ENCODE measurements at regions not wholly inside any gene's neighbourhood (a gene's known extent, or its start where the extent isn't known, plus 50 kb on each side); places are given as distances from the start of the nearest gene placed in this dataset.

DNA sequence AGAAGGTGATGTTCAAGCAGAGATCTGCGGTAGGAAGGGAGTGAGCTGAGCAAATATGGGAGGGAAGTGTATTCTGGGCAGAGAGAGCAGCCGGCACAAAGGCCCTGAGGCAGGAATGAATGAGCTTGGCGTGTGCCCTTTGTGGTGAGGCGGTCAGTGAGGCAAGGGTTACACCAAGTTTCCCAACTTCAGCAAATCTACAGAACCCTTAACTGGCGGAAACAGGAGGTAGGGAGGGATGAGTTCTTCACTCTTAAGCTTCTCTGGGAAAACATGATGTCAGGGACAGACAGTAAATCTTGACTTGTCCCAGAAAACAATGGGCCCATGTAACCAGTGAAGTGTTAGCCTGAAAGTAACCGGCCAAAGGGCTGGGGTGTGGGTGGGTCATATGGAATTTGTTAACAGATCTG lies 97.1 kb upstream of the PTPN1 start:
- DNase-seq = no peak

DNA sequence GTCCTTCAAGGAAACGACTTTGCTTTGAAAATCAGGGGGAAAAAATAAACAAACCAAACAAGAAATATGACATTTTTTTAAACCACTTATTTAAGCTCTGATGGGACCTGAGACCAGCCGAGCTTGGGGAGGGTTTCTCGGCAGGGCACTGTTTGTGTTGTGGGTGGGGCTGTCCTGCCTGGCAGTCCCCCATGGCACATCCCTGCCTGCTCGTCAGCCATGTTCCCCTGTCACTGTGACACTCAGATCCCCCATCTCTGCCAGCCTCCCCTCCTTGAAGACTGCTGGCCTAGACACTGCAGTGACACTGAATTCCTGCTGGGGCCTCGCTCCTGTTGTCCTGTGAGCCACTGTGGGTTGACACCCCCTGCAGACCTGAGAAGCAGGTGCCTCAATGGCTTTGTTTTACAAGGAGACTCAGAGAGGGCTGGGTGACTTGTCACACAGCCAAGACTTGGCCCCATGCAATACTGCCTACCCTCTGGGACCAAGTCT lies 95.1 kb upstream of the PTPN1 start:
- no peak for DNase-seq

DNA sequence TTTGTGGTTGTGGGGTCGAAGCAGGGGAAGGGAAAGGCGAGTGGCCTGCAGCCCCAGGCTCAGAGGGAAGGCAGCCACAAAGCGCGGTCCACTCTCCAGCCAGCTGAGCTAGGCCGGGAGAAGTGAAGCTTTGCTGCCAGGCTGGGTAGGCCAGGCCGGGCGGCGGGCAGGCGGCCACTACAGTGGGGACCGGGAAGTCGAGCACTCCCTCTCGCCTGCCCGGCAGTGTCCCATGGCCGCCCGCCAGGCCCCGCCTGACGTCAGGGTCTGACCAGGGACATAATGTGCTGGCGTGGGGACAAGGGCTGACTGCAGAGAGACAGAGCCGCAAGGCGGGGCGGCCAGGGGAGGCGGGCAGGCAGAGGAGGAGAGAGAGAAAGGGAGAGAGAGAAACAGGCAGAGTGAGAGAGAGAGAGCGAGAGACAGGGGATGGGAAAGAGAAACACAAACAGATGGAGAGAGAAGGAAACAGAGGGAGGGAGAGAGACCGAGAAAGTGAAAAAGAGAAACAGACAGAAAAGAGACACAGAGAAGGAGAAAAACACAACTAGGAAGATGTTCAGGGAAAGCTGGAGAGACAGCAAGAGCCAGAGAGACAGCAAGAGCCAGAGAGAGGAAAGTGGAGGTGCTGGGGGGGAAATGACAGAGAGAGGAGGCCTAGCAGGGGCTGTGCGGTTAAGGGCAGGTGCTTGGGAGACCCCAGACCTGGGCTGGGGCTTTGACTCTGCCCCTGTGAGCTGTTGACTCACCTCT lies 94.5 kb upstream of the PTPN1 start:
- no peak for DNase-seq

DNA sequence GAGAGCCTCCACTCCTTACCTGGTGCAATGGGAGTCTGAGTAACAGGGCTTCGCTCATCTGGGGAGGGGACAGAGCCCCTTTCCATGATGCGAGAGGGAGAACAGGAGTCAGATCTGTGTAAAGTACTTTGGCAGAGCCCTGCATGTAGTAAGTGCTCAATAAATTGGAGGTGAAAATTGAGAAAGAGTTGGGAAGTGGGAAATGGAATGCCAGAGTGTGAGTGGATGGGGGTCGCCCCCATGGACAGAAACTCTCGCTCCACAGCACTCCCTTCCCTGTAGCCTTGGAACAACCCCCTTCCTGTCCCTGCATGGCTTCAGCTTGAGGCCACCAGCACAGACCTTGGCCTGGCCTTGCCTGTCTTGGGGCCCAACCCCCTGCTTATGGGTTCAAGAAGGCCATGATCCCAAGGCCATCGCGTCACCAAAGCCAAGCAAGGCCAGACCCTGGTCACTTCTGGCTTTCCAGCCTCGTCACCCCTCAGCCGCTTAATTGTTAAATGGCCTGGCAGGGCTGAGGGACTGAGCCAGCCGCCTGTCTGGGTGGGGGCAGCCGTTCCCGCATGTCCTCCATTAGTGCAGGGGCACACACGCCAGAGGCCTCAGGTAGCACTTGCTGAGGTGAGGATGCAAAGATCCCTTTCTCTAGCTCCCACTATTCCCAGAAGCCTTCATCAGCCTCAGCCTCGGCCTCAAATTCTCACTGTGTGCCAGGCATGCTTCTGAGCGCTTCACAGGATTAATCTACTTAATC lies 93.7 kb upstream of the PTPN1 start:
- no peak for DNase-seq

DNA sequence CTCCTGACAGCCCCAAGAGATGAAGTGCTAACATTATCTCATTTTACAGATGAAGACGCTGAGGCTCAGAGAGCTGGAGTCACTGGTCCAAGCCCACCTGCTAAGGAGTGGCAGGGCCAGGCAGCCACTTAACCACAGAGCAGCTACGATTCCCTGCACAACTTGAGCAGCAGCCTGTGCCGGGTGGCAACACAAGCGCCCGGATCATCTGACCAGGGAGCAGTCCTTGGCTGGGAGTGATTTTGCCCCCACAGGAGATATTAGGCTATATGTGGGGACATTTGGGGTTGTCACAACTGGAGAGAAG lies 93.2 kb upstream of the PTPN1 start:
- DNase-seq = no peak

DNA sequence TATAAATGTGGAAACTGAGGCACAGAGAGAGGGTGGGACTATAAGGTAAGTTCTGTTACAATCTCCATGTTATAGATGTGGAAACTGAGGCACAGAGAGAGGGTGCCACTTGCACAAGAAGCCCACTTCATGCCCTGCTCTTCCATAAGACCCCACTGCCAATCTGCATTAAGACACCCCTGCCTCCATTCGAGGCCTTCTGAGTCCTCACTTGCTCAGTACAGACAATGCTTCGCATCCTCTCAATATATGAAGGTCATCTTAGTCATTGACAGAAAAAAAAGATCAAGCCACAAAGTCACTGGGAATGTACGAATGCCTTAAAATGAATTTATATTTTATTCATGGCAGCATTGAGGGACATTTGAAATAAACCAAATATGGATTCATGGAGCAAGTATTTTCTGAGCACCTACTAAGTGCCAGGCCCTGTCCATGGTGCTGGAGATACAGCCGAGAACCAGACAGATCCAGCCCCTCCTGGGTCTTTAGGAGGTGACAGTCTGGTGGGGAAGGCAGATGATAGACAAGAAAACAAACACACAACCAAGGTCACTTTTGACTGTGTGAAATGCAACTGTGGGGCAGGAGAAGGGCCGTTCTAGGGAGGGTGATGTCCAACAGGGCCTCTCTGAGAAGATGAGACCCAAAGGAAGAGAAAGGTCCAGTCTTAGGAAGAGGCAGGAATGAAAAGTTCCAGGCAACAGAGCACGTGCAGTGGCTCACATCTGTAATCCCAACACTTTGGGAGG lies 92.5 kb upstream of the PTPN1 start:
- DNase-seq = no peak

DNA sequence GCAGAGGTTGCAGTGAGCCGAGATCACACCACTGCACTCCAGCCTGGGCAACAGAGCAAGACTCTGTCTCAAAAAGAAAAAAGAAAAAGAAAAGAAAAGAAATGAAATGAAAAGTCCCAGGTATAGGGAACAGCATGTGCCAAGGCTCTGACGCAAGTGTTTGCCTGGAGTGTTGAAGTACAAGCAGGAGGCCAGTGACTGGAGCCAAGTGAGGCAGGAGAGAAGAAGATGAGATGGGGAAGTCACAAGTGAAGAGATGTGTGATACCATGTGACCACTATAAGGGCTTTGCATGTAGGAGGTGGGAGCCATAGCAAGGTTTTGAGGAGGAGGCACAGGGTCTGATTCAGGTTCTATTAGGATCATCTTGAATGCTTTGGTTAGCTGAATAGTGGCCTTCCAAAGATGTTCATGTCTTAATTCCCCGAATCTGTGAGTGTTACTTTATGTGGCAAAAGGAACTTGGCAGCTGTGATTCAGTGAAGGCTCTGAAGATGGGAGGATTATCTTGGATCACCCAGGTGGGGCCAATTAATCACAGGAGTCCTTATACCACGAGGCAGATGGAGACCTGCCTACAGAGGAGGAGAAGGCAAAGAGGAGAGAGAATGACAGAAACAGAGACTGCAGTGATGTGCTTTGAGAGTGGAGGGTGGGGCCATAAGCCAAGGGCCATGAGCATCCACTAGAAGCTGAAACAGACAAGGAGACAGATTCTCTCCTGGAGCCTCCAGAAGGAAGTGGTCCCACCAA lies 91.1 kb upstream of the PTPN1 start:
- DNase-seq = no peak

DNA sequence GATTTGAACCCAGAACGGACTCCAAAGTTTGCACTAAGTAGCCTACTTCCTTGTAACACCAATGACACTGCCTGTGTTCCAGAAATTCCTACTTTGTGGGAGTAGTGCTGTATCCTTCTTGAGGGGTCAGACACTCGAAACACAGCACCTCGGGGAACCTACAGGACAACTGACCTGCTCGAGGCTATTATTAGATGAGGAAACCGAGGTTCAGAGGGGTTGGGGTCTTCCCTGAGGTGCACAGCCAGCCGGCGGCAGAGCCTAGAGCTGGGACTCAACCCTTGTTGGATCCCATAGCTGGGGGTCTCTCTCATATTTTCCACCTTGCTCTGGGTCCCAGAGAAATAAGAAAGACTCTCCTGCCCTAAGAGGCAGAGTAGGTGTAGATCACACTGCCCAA lies 89.8 kb upstream of the PTPN1 start:
- no peak for DNase-seq

DNA sequence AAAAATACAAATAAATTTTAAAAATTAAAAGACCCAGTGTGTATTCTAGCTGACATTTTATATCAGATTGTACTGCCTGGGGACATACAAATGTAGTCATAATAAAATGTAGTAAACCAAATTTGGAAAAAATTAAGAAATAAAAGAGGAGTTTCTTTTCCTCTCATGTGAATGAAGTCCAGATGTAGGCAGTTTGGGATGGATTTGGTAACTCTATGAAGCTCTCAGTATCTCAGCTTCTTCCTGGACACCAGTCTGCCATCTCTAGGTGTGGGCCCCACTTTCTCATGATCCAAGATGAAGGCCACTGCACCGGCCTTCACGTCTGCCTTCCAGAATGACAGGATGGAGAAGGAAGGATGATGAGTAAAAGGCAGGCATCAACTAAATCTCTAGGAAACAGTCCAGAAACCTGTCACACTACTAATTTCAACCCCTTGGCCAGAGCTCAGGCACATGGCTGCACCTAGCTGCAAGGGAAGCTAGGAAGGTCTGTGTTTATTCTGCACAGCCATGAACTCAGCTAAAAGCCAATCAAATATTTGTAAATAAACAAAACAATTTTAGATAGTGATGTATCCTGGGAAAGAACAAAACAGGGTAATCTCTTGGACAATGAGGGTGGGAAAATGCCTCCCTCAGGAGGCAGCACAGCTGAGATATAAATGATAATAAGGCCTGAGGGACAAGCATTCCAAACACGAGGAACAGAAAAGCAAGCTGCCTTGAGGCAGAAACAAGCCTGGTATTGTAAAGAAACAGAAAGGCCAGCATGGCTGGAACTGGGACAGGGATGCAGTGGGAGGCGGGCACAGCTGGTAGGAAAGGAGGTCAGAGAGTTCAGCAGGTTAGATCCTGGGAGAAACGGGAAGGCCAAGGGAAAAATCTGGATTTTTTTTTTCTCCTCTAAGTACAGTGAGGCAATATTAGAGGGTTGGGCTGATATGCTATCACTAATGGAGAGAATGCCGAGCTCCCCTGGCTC lies 88.5 kb upstream of the PTPN1 start:
- no peak for DNase-seq

DNA sequence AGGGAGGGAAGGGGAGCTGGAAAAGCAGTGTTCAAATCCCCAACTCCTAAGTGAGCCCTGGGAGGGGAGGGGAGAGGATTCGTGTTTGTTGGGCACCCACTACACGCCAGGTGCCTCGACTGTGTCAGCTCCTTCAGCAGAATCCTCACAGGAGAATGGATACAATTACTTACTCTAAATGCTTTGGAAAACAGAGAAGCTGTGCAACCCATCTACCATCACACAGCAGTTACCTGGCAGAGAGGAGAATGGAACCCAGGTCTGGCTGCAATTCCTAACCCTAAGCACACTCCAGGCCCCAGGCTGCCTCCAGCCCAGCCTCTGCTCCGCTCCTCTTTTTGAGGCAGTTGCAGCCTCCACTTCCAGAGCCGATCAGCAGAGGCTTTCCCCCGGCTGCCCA lies 86.4 kb upstream of the PTPN1 start:
- no peak for DNase-seq

DNA sequence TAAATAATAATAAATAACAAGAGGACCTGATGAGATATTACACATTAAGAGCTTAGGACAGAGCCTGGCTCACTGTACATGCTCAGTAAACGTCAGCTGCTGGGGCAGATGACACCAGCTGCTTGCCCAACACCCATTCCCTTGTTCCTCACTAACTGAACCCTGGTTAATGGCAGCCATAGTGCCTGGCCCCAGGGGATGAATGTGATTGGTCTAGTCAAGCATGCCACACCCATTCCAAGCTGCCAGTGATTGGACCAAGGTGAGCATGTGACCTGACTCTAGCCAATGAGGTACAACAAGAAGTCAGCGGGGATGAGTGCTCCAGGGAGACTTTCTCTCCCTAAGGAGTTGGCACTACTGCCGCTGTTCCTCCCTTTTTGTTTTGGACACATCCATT lies 85.1 kb upstream of the PTPN1 start:
- DNase-seq = no peak

DNA sequence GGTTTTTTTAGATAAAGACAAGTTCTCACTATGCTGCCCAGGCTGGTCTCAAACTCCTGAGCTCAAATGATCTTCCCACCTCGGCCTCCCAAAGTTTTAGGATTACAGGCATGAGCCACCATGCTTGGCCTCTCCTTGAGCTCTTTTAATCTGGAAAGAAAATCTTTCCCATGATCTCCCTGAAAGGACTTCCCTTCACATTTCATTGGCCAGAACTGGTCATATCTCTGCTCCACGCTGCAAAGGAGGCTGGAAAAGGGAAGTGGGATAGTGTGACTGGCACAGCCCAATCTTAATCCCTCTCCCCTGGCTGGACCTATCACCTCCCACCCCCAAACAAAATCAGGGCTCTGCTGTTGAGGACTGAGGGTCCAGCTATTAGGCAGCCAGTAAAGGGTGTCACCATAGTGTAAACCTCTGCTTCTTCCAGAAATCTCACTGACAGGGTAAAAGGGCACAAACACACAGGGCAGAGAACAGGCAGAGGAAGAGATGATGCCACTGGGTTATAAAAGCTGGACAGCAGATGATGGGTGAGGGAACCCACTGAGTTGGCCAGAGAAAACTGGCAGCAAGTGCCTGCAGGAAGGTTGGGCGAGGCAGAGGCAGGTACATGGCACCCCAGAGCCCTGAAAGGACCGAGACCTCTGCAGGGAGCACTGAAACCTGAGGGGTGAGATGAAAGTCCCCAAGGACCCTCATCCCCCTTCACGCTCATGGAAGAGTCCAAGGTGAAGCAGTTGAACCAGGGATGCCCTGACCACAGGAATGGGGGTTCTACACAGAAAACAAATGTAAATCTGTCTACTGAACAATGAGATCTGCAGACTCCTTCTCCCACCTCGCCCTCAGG lies 83.1 kb upstream of the PTPN1 start:
- no peak for DNase-seq

DNA sequence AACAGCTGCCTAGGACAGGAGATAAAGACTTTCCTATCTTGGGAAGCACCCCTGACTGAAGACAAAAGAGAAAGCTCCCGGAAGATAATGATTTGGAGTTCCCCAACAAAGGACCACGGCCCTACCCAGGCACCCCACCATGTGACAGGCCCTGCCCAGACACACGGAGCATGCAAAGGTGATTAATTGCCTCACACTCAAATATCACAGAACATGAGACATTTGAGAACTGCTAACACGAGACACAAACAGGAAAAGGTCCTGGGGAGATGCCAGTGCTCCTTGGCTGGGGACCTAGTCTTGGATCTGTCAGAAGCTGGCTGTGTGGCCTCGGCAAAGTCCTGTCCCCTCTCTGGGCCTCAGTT lies 82.5 kb upstream of the PTPN1 start:
- DNase-seq = no peak

DNA sequence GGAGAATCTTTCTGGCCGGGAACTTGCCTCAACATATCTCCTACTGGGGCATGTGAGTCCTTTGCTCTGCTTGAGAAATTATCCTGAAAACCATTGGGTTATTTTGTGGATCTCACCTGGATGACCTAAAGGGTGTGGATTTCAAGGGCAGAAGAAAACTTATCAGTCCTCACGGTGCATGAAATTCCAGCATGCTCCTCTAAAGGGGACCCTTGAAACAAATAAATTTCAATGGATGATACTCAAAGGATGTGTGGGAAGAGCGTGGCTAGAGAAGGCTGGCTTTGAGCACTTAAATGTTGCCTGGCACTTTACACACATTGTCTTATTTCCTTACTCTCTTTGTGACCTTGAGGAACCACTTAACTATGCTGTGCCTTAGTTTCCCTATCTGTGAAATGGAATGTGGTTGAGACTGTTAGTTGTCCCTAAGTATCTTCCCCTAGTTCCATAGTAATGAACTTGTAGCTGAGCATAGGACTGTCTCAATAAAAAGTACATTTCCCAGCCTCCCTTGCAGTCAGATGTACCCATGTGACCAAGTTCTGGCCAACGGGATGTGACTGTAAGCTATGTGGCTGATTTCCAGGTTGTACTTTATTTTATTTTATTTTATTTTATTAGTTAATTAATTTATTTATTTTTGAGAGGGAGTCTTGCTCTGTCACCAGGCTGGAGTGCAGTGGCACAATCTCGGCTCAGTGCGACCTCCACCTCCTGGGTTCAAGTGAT lies 81.9 kb upstream of the PTPN1 start:
- no peak for DNase-seq

DNA sequence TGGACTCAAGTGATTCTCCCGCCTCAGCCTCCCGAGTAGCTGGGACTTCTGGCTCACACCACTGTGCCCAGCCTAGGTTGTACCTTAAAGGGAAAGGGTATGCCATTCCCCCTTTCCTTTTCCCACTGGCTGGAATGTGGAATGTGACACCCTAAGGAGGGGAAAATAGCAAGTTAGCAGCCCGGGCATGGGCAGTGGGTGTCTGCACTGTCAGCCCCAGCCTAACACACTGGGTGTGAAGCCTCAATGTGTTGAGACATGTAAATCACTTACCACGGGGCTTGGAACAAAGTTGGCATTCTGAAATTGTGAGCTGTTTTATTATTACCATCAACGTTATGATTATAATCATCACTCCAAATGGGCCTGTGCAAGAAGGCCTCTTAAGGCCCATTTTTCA lies 80.8 kb upstream of the PTPN1 start:
- DNase-seq = no peak

DNA sequence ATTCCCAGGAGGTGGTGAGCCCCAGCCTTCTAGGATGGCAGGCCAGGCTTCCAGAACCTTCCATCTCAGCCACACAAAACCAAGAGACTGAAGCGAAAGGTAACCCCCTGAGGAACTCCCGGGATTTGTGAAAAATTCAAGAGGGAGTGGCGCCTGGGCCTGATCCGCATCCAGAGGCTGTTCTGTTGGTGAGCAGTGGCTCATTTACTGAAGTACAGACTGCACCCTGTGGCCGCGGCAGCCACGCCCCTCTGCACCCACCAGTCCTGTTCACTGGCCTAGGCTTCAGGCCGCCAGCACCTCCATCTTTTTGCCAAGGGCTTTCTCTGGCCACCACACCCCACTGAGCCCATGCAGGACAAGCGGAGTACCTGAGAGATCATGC lies 79.1 kb upstream of the PTPN1 start:
- no peak for DNase-seq

DNA sequence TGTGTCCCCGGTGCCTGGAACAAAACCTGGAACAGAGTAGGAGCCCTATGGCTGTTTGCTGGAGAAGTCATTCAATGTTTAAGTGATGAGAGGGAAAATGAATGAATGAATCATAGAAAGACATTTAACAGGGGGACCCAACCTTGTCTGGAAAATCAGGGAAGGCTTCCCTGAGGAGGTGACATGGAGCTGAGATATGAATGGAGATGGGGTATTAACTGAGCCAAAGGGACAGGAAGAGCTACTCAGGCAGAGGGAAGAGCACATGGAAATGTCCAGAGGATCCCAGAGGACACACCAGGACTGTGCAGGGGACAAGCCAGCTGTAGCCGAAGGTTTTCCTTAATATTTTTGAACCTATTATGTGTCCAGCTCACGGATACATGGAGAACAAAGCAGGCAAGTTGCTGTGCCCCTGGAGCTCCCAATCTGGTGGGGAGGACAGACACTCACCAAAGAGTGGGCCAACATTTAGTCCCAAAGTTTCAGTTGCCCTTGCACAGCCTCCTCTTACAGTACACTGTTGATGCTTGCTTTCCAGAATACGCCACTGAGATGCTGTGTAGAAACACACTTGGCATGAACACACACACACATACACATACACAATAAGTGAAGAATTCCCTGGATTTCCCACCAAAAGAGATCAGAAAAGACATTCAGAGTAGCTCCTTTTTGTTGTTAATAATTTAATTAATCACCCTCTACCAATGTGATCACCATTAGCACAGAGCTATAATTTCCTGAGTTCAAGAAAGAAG lies 77.0 kb upstream of the PTPN1 start:
- no peak for DNase-seq

DNA sequence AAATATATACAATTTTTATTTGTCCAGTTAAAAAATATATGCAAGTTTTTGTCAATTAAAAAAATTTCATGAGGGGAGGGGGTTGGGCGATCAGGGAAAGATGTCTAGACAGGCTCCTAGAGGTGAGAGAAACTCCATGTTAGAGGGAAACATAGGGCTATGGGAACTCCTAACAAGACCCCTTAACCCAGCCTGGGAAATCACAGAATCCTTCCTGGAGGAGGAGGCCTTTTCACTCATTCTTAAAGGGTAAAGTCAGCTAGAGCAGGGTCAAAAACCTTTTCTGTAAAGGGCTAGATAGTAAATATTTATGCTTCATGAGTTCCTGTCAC lies 75.9 kb upstream of the PTPN1 start:
- no peak for DNase-seq

DNA sequence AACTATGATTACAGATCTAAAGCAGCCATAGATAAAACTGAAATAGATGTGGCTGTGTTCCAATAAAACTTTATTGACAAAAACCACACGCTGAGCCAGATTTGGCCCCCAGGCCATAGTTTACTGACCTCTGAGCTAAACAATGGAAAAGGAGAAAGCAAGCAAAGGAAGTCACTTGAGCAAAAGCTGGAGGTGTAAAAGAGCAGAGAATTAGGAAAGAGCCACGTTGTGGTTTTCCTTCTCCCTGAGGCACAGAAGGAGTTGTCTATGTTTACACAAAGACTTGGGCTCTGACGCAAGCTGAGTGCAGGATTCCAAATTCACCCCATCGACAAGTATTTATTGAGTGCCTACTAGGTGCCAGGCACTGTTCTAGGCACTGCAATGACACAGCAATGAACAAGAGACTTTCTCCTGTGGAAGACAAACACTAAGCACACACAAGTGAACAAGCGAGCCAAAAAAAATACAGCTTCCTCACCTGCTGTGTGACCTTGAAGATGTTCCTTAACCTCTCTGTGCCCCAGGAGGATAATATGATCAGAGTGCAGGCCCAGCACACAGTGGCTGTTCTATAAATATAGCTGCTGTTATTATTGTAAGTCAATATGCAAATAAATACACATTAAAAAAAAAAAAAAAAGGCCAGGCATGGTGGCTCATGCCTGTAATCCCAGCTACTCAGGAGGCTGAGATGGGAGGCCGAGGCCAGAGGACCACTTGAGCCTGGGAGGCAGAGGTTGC lies 75.4 kb upstream of the PTPN1 start:
- DNase-seq = no peak

Data from NCI-H1694 treated with DMSO at 0.1 percent for 48 hours (cell line).